Cardiac muscle cell (in vitro differentiated cells and primary cell): ENCODE measurements at regions not wholly inside any gene's neighbourhood (a gene's known extent, or its start where the extent isn't known, plus 50 kb on each side); places are given as distances from the start of the nearest gene placed in this dataset.

Experiments used
- DNase-seq, 2 donors: peaks; one replicate each; pipeline versions ENCODE4 v3.0.0 to v3.0.0-alpha.2; 2010 to 2017; ENCODE audit warnings: low read depth in 1 of 2, low spot score in 1 of 2
- H3K27ac ChIP-seq: fragments of 200-600 bp; sonication (generic); 2 replicates; pipeline ENCODE4 v1.5.1; 2016
- H3K27me3 ChIP-seq: fragments of 200-600 bp; sonication (generic); 2 replicates; pipeline ENCODE4 v1.6.0; 2016; ENCODE audit warnings: control low read depth
- H3K36me3 ChIP-seq: fragments of 200-600 bp; sonication (generic); 2 replicates; pipeline ENCODE4 v1.5.1; 2016; ENCODE audit warnings: control low read depth
- H3K4me1 ChIP-seq: fragments of 200-600 bp; sonication (generic); 2 replicates; pipeline ENCODE4 v1.8.1; 2017; ENCODE audit warnings: low read depth, mild to moderate bottlenecking, mixed run types
- H3K4me3 ChIP-seq: fragments of 200-600 bp; sonication (generic); 2 replicates; pipeline ENCODE4 v1.5.1; 2016; ENCODE audit warnings: mild to moderate bottlenecking
- H3K9me3 ChIP-seq: fragments of 200-600 bp; sonication (generic); 2 replicates; pipeline ENCODE4 v1.5.1; 2017; ENCODE audit warnings: low read depth, mild to moderate bottlenecking, control low read depth
- TF ChIP-seq, protein P1 (sequence below): IDR thresholded peaks from 2 replicates; pipeline ENCODE4 v1.5.1; 2012; ENCODE audit warnings: low read depth, mild to moderate bottlenecking, low read length

DNA sequence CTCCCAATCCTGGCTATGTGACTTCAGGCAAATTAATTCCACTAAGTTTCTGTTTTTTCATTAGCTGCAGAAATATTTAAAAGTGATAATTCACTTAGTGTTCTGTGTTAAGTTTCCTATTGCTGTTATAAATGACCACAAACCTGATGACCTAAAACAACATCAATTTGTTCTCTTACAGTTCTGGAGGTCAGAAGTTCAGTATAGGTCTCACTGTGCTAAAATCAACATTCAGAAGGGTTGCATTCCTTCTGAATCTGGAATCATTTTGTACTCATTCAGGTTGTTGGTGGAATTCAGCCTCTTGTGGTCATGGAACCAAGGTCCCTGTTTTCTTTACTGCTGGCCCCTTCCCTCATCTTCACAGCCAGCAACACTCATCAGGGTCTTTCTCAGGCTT, 254.1 kb downstream of the CNTN3 start:
- Histone ChIP-seq H3K9me3 (no peaks in the 10 kb centered on the region), H3K4me3 (no peak overlapping the region), H3K4me1 (no peaks in the 10 kb centered on the region), H3K27me3 (no peaks in the 10 kb centered on the region), H3K27ac (no peak overlapping the region), H3K36me3 (no peaks in the 10 kb centered on the region)
- TF ChIP-seq, protein P1, sequence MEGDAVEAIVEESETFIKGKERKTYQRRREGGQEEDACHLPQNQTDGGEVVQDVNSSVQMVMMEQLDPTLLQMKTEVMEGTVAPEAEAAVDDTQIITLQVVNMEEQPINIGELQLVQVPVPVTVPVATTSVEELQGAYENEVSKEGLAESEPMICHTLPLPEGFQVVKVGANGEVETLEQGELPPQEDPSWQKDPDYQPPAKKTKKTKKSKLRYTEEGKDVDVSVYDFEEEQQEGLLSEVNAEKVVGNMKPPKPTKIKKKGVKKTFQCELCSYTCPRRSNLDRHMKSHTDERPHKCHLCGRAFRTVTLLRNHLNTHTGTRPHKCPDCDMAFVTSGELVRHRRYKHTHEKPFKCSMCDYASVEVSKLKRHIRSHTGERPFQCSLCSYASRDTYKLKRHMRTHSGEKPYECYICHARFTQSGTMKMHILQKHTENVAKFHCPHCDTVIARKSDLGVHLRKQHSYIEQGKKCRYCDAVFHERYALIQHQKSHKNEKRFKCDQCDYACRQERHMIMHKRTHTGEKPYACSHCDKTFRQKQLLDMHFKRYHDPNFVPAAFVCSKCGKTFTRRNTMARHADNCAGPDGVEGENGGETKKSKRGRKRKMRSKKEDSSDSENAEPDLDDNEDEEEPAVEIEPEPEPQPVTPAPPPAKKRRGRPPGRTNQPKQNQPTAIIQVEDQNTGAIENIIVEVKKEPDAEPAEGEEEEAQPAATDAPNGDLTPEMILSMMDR: no peak
- DNase-seq: no peak

DNA sequence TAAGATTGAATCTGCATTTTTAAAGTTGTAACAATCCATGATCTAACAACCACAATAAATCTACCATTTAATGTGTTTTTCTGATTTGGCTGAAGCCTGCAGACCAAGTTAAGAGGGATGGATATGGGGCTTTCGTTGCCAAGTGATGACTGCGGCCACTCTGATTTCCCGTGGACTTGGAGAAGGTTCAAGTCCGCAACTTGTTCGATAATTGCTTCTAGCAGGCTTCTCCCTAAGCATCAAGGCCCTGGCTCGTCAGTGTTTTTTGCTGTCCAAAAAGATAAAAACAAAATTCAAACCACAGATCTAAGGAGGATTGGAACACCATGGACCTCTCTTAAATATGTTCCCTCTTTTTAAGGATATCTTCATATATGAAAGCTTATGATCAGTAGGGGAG, 256.6 kb downstream of the CNTN3 start:
- DNase-seq: no peak
- H3K4me3 ChIP-seq: no peak overlapping the region
- H3K36me3 ChIP-seq: no peaks in the 10 kb centered on the region
- no peak overlapping the region for H3K27ac ChIP-seq
- no peaks in the 10 kb centered on the region for H3K4me1 ChIP-seq
- TF ChIP-seq, protein P1: no peak
- H3K9me3 ChIP-seq: no peaks in the 10 kb centered on the region
- no peaks in the 10 kb centered on the region for H3K27me3 ChIP-seq

DNA sequence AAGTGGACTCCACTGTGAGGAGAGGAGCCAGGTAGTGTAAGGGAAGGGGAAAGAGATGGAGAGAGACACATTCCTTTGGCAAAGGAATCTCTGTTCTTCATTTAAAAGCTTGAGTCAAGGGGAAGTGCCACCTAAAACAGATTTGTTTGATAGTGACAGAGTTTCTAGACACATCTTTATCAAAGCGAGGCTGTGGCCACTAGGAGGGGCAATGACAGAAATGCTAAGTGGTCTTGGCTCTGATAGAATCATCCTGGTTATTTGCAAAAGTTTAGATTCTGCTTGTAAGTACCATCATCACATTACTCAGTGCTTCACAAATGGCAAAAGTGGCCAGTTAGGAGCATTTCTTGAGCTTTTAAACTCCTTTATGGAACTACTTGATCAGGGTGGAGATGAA, 261.4 kb downstream of the CNTN3 start:
- no peaks in the 10 kb centered on the region for H3K36me3 ChIP-seq
- no peaks in the 10 kb centered on the region for H3K9me3 ChIP-seq
- no peaks in the 10 kb centered on the region for H3K27me3 ChIP-seq
- DNase-seq: peak in 1 of 2 donors; percentile 9
- no peaks in the 10 kb centered on the region for H3K4me1 ChIP-seq
- no peak overlapping the region for H3K4me3 ChIP-seq
- TF ChIP-seq, protein P1: no peak
- H3K27ac ChIP-seq: no peak overlapping the region

DNA sequence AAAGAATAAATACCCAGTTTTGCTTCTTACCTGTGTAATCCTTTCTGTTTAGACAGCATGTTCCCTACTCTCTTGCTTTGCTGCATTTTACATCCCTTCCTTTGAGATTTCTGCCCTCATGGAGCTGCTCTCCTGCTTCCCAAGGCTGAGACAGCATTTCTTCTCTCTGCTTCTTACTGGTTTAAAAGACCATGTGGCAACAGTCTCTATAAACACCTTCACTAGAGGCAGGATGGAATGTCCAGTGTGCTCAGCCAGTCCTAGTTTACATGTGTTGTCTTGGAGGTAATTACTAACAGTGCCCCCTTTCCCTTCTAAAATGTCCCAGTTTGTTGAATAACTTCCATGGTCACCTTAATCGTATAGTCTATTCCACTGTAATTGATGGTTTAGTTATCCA, 262.3 kb downstream of the CNTN3 start:
- TF ChIP-seq, protein P1: no peak
- Histone ChIP-seq H3K27me3 (no peaks in the 10 kb centered on the region), H3K4me3 (no peak overlapping the region), H3K9me3 (no peaks in the 10 kb centered on the region), H3K36me3 (no peaks in the 10 kb centered on the region), H3K4me1 (no peaks in the 10 kb centered on the region), H3K27ac (no peak overlapping the region)
- no peak for DNase-seq

DNA sequence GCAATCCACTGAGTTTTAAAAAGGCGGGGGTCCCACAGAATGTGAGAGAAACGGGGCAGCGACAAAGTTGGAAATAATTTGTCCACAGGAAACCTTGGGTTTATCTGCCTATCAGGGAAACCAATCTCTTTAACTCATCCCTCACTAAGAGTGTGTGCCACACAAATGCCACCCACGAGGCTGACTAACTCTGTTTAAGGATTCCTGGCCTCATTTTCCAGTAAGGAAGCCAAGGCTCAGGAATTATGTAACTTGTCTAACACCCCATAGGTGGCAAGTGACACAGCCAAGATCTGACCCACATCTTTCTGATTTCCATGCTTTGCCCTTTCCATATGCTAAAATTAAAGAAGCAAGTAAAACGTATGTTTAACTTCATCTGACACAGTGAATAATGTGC, 263.2 kb downstream of the CNTN3 start:
- no peaks in the 10 kb centered on the region for H3K27me3 ChIP-seq
- H3K4me3 ChIP-seq: no peak overlapping the region

DNA sequence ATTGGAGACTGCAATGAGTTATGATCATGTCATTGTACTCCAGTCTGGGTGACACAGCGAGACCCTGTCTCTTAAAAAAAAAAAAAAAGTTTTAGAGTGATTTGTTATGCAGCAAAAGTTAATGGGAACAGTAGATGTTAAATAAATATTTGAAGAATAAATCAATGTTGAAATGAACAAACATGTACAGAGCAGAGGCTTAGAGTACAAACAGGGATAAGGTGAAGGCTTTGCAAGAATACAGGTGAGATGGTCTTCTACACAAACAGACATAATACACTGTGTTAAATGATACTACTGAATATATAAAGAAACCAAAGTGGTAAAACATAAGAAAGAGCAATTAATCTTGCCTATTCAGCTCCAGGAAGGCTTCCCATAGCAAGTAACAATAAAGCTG, 265.4 kb downstream of the CNTN3 start:
- H3K9me3 ChIP-seq: no peaks in the 10 kb centered on the region

More for the DNA sequence above, 263.2 kb downstream of the CNTN3 start:
- TF ChIP-seq, protein P1: no peak
- Histone ChIP-seq H3K27ac (no peak overlapping the region), H3K36me3 (no peaks in the 10 kb centered on the region), H3K4me1 (no peaks in the 10 kb centered on the region), H3K9me3 (no peaks in the 10 kb centered on the region)
- no peak for DNase-seq

More for the DNA sequence above, 265.4 kb downstream of the CNTN3 start:
- H3K27me3 ChIP-seq: no peaks in the 10 kb centered on the region
- TF ChIP-seq, protein P1: no peak
- no peak overlapping the region for H3K27ac ChIP-seq
- H3K4me3 ChIP-seq: no peak overlapping the region
- H3K4me1 ChIP-seq: no peaks in the 10 kb centered on the region
- no peaks in the 10 kb centered on the region for H3K36me3 ChIP-seq
- no peak for DNase-seq
